Fibroblast of lung (primary cell): ENCODE measurements at regions not wholly inside any gene's neighbourhood (a gene's known extent, or its start where the extent isn't known, plus 50 kb on each side); places are given as distances from the start of the nearest gene placed in this dataset.

Source experiments
- DNase-seq, 2 donors: peaks; one replicate each; pipeline versions ENCODE4 v3.0.0 to v3.0.0-alpha.2; 2010; ENCODE audit warnings: low read depth in 2 of 2
- H2AFZ ChIP-seq: 2 replicates; pipeline ENCODE4 v1.5.1; 2012; ENCODE audit warnings: low read length, control low read depth, inconsistent platforms
- H3K27ac ChIP-seq: 2 replicates; pipeline ENCODE4 v1.5.1; 2011; ENCODE audit warnings: low read length, control low read depth; ENCODE audit not compliant: insufficient read depth
- H3K27me3 ChIP-seq: 2 replicates; pipeline ENCODE4 v1.5.1; 2011; ENCODE audit warnings: mild to moderate bottlenecking, low read length; ENCODE audit not compliant: control insufficient read depth, insufficient read depth
- H3K36me3 ChIP-seq: 2 replicates; pipeline ENCODE4 v1.5.1; 2011; ENCODE audit warnings: low read length; ENCODE audit not compliant: control insufficient read depth, insufficient read depth
- H3K4me1 ChIP-seq: 2 replicates; pipeline ENCODE4 v1.5.1; 2011; ENCODE audit warnings: low read length; ENCODE audit not compliant: control insufficient read depth, insufficient read depth; ENCODE audit errors: extremely low read depth
- H3K4me2 ChIP-seq: 2 replicates; pipeline ENCODE4 v1.5.1; 2011; ENCODE audit warnings: low read length, control low read depth; ENCODE audit not compliant: insufficient read depth; ENCODE audit errors: extremely low read depth
- H3K4me3 ChIP-seq, 4 experiments: fragments of 200-600 bp in 1 of 4; sonication (generic) in 1 of 4; replicated peaks in 1 of 4; 2 replicates each; pipeline ENCODE4 v1.5.1; 2011 to 2016; ENCODE audit warnings: low read length in 4 of 4, low read depth in 3 of 4, mild to moderate bottlenecking in 3 of 4, control low read depth in 2 of 4, inconsistent platforms in 1 of 4, mixed read lengths in 1 of 4; ENCODE audit not compliant: insufficient read depth in 1 of 4; ENCODE audit errors: control extremely low read depth in 1 of 4
- H3K79me2 ChIP-seq: 2 replicates; pipeline ENCODE4 v1.5.1; 2012; ENCODE audit warnings: mild to moderate bottlenecking, low read length, inconsistent platforms; ENCODE audit not compliant: control insufficient read depth, insufficient read depth
- H3K9ac ChIP-seq: 2 replicates; pipeline ENCODE4 v1.5.1; 2011; ENCODE audit warnings: mild to moderate bottlenecking, low read length, control low read depth; ENCODE audit not compliant: insufficient read depth
- H3K9me3 ChIP-seq: 2 replicates; pipeline ENCODE4 v1.5.1; 2012; ENCODE audit warnings: low read depth, low read length; ENCODE audit not compliant: control insufficient read depth, insufficient read depth
- H4K20me1 ChIP-seq: 2 replicates; pipeline ENCODE4 v1.5.1; 2011; ENCODE audit warnings: low read length; ENCODE audit not compliant: control insufficient read depth, insufficient read depth; ENCODE audit errors: extremely low read depth
- CTCF ChIP-seq, 2 donors: IDR thresholded peaks in 1 of 2; conservative IDR thresholded peaks in 1 of 2; 1 replicate in 1 of 2; 2 replicates in 1 of 2; pipeline ENCODE4 v1.5.1; 2011 to 2012; ENCODE audit warnings: low read length in 2 of 2, control low read depth in 1 of 2, inconsistent platforms in 1 of 2, low read depth in 1 of 2, mild to moderate bottlenecking in 1 of 2
- EZH2 ChIP-seq: IDR thresholded peaks from 2 replicates; pipeline ENCODE4 v1.5.1; 2012; ENCODE audit warnings: low read length, control low read depth, mild to moderate bottlenecking; ENCODE audit errors: missing control alignments

- H3K27ac ChIP-seq = no peak overlapping the region
- no peaks in the 10 kb centered on the region for H3K9me3 ChIP-seq
- no peaks in the 10 kb centered on the region for H3K36me3 ChIP-seq
- H3K79me2 ChIP-seq = no peaks in the 10 kb centered on the region
- no peaks in the 10 kb centered on the region for H3K27me3 ChIP-seq
- no peaks in the 10 kb centered on the region for H3K4me1 ChIP-seq
- no peak overlapping the region for H2AFZ ChIP-seq
- H3K4me2 ChIP-seq = no peak overlapping the region
- H3K4me3 ChIP-seq = no peak overlapping the region
- no peak for TF ChIP-seq CTCF (conservative IDR thresholded peaks at IDR 0.05 in 1 of 2, IDR thresholded peaks at IDR 0.05 in 1 of 2; ENCODE audit: low read depth in 1 of 2, low read length in 2 of 2)
- TF ChIP-seq EZH2 = no peak
- DNase-seq = peak in 1 of 2 donors; percentile 18
- H4K20me1 ChIP-seq = no peaks in the 10 kb centered on the region
- no peak overlapping the region for H3K9ac ChIP-seq
These were observed 309.0 kb downstream of the GPAM start for GRCh38 chr10:111874576-111874975.

GRCh38 chr10:111875725-111876124 is 307.8 kb downstream of the GPAM start:
- TF ChIP-seq EZH2 (no peak), CTCF (conservative IDR thresholded peaks at IDR 0.05 in 1 of 2, IDR thresholded peaks at IDR 0.05 in 1 of 2; ENCODE audit: low read depth in 1 of 2, low read length in 2 of 2) (no peak)
- Histone ChIP-seq H3K27me3 (no peaks in the 10 kb centered on the region), H3K9me3 (no peaks in the 10 kb centered on the region), H3K9ac (no peak overlapping the region), H3K4me2 (no peak overlapping the region), H3K79me2 (no peaks in the 10 kb centered on the region), H3K4me1 (no peaks in the 10 kb centered on the region), H3K27ac (no peak overlapping the region), H2AFZ (no peak overlapping the region), H3K36me3 (no peaks in the 10 kb centered on the region), H3K4me3 (no peak overlapping the region), H4K20me1 (no peaks in the 10 kb centered on the region)
- DNase-seq = peak in 1 of 2 donors; percentile 21

GRCh38 chr10:111877258-111877657 is 306.3 kb downstream of the GPAM start:
- H3K27me3 ChIP-seq = no peaks in the 10 kb centered on the region
- H4K20me1 ChIP-seq = no peaks in the 10 kb centered on the region
- H3K4me3 ChIP-seq = no peak overlapping the region
- DNase-seq = no peak
- no peaks in the 10 kb centered on the region for H3K79me2 ChIP-seq
- no peaks in the 10 kb centered on the region for H3K36me3 ChIP-seq
- TF ChIP-seq CTCF (conservative IDR thresholded peaks at IDR 0.05 in 1 of 2, IDR thresholded peaks at IDR 0.05 in 1 of 2; ENCODE audit: low read depth in 1 of 2, low read length in 2 of 2) = no peak
- no peak for TF ChIP-seq EZH2
- no peaks in the 10 kb centered on the region for H3K4me1 ChIP-seq
- no peak overlapping the region for H3K9ac ChIP-seq
- H3K27ac ChIP-seq = no peak overlapping the region
- no peaks in the 10 kb centered on the region for H3K9me3 ChIP-seq
- no peak overlapping the region for H3K4me2 ChIP-seq
- H2AFZ ChIP-seq = no peak overlapping the region
